ENCODE measurements at regions not wholly inside any gene's neighbourhood (a gene's known extent, or its start where the extent isn't known, plus 50 kb on each side); places are given as distances from the start of the nearest gene placed in this dataset.

GRCh38 chr12:4164188-4164558, 109.4 kb upstream of the CCND2 start:
- TF ChIP-seq CTCF (IDR thresholded peaks at IDR 0.05) (no peak), CHD4 (IDR thresholded peaks at IDR 0.05; ENCODE audit: borderline replicate concordance) (no peak), PBX3 (IDR thresholded peaks at IDR 0.05) (no peak), GATA3 (IDR thresholded peaks at IDR 0.05; ENCODE audit: borderline replicate concordance) (no peak), USF2 (IDR thresholded peaks at IDR 0.05) (no peak), MAZ (IDR thresholded peaks at IDR 0.05; ENCODE audit: borderline replicate concordance, low read depth, low read length) (no peak), FOSL2 (IDR thresholded peaks at IDR 0.05) (no peak), FOSL2 (CRISPR knock-in tag; IDR thresholded peaks at IDR 0.05) (no peak), HMGXB4 (CRISPR knock-in tag; IDR thresholded peaks at IDR 0.05; ENCODE audit: borderline replicate concordance) (no peak), TFCP2L1 (CRISPR knock-in tag; IDR thresholded peaks at IDR 0.05) (no peak), NFE2L2 (conservative IDR thresholded peaks at IDR 0.05; ENCODE audit: low read length) (no peak), RAD21 (conservative IDR thresholded peaks at IDR 0.05 in 1 of 2, IDR thresholded peaks at IDR 0.05 in 1 of 2) (no peak), POLR2A (IDR thresholded peaks at IDR 0.05; ENCODE audit: low read length) (no peak), HEYL (CRISPR knock-in tag; IDR thresholded peaks at IDR 0.05) (no peak), MAFK (IDR thresholded peaks at IDR 0.05; ENCODE audit: partially characterized antibody) (no peak)
